ENCODE measurements at regions not wholly inside any gene's neighbourhood (a gene's known extent, or its start where the extent isn't known, plus 50 kb on each side); places are given as distances from the start of the nearest gene placed in this dataset.

GRCh38 chr5:26647781-26648180, 390.6 kb downstream of the CDH9 start:
- TF ChIP-seq CTCF (IDR thresholded peaks at IDR 0.05; ENCODE audit: insufficient read depth, low read depth, low read length), result no peak
- POLR2A ChIA-PET, result no interaction called here
- Histone ChIP-seq H3K27me3 (ENCODE audit: control insufficient read depth, insufficient read depth, low read length) (no peaks in the 10 kb centered on the region), H3K4me3 (ENCODE audit: low read depth, low read length) (no peak overlapping the region), H3K36me3 (ENCODE audit: control insufficient read depth, insufficient read depth, low read length) (no peaks in the 10 kb centered on the region)
- DNase-seq (ENCODE audit: low read depth), result no peak
- CTCF ChIA-PET, result no interaction called here

DNA sequence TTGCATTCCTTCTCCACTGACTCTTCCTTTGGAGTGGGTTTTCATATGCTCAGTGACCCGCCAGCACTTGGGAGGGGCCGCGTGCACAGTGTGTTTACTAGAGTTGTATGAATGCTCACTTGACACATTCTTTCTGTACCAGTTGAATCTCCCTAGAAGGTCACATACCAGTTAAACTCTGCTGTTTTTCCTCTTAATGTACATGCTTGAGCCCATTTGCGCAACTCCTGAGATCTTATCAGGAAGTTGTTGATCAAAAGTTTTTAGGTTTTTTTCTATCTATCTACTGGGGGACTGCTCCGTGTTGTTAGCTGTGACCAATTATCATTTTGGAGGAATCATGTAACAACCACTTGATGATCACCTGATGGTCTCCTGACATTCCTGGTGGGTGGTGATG, 392.7 kb downstream of the CDH9 start:
- ChIA-PET CTCF (interaction anchor here (0.6 kb wide), 1 partner anchor 1787 kb away, joined by 3 read pairs; no protein-coding TSS in a partner anchor), POLR2A (no interaction called here)
- Histone ChIP-seq H3K36me3 (ENCODE audit: control insufficient read depth, insufficient read depth, low read length) (no peaks in the 10 kb centered on the region), H3K27me3 (ENCODE audit: control insufficient read depth, insufficient read depth, low read length) (no peaks in the 10 kb centered on the region), H3K4me3 (ENCODE audit: low read depth, low read length) (no peak overlapping the region)
- TF ChIP-seq CTCF (IDR thresholded peaks at IDR 0.05; ENCODE audit: insufficient read depth, low read depth, low read length), result no peak
- DNase-seq (ENCODE audit: low read depth), result no peak

- POLR2A ChIA-PET, result no interaction called here
- DNase-seq (ENCODE audit: low read depth), result no peak
- CTCF ChIA-PET, result no interaction called here
- Histone ChIP-seq H3K36me3 (ENCODE audit: control insufficient read depth, insufficient read depth, low read length) (no peaks in the 10 kb centered on the region), H3K4me3 (ENCODE audit: low read depth, low read length) (no peak overlapping the region), H3K27me3 (ENCODE audit: control insufficient read depth, insufficient read depth, low read length) (no peaks in the 10 kb centered on the region)
- TF ChIP-seq CTCF (IDR thresholded peaks at IDR 0.05; ENCODE audit: insufficient read depth, low read depth, low read length), result no peak
Observed at GRCh38 chr5:26641492-26641891, 396.9 kb downstream of the CDH9 start.

- no peak for DNase-seq (ENCODE audit: low read depth)
- ChIA-PET POLR2A (no interaction called here), CTCF (no interaction called here)
- H3K36me3 ChIP-seq (ENCODE audit: control insufficient read depth, insufficient read depth, low read length), result no peaks in the 10 kb centered on the region
- no peak for TF ChIP-seq CTCF (IDR thresholded peaks at IDR 0.05; ENCODE audit: insufficient read depth, low read depth, low read length)
- no peak overlapping the region for H3K4me3 ChIP-seq (ENCODE audit: low read depth, low read length)
- H3K27me3 ChIP-seq (ENCODE audit: control insufficient read depth, insufficient read depth, low read length), result no peaks in the 10 kb centered on the region
Observed at GRCh38 chr5:26625099-26625498, 413.3 kb downstream of the CDH9 start.

DNA sequence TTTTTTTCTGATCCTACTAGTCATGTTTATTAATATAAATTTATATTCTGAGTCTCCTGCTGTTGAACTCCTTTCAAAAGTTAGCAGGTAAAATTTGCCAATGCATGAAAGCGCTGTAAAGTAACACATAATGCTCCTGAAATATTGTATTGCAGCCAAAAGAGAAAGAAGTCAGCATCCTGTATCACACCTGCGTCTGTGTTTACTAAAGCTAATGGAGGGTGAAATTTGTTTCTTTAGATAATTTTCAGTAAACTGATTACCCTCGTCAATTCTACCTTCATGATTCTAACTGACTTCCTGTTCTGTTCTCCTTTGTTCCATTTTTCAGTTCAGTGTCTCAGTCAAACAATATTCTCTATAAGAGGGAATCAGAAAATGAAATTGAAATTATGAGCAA, 415.4 kb downstream of the CDH9 start:
- ChIA-PET POLR2A (no interaction called here), CTCF (no interaction called here)
- TF ChIP-seq CTCF (IDR thresholded peaks at IDR 0.05; ENCODE audit: insufficient read depth, low read depth, low read length), result no peak
- no peak for DNase-seq (ENCODE audit: low read depth)
- Histone ChIP-seq H3K4me3 (ENCODE audit: low read depth, low read length) (no peak overlapping the region), H3K27me3 (ENCODE audit: control insufficient read depth, insufficient read depth, low read length) (no peaks in the 10 kb centered on the region), H3K36me3 (ENCODE audit: control insufficient read depth, insufficient read depth, low read length) (no peaks in the 10 kb centered on the region)
